Neural crest cell (in vitro differentiated cells): ENCODE measurements at regions not wholly inside any gene's neighbourhood (a gene's known extent, or its start where the extent isn't known, plus 50 kb on each side); places are given as distances from the start of the nearest gene placed in this dataset.

Experiments used
- DNase-seq: peaks from one replicate; pipeline ENCODE4 v3.0.0; 2021; ENCODE audit warnings: low read depth, mixed read lengths, low spot score
- H3K27ac Mint-ChIP-seq: one replicate; pipeline ENCODE4 v1.8.0; 2021; ENCODE audit warnings: mild to moderate bottlenecking, mixed read lengths; ENCODE audit not compliant: unreplicated experiment
- H3K27me3 Mint-ChIP-seq: 2 replicates; pipeline ENCODE4 v1.8.0; 2021; ENCODE audit warnings: low read depth, mild to moderate bottlenecking, mixed read lengths
- H3K36me3 Mint-ChIP-seq: 2 replicates; pipeline ENCODE4 v1.8.0; 2021; ENCODE audit warnings: low read depth, mild to moderate bottlenecking, mixed read lengths
- H3K4me1 Mint-ChIP-seq: 2 replicates; pipeline ENCODE4 v1.8.0; 2021; ENCODE audit warnings: mixed read lengths
- H3K4me3 Mint-ChIP-seq: one replicate; pipeline ENCODE4 v1.8.0; 2021; ENCODE audit warnings: mild to moderate bottlenecking, mixed read lengths
- H3K9me3 Mint-ChIP-seq: 2 replicates; pipeline ENCODE4 v1.8.0; 2021; ENCODE audit warnings: mixed read lengths
- CTCF ChIP-seq: fragments of 200-600 bp; sonication (generic); conservative IDR thresholded peaks from 2 replicates; pipeline ENCODE4 v1.5.0; 2021; ENCODE audit warnings: antibody characterized with exemption, mild to moderate bottlenecking

GRCh38 chr12:28905220-28905955, 243.7 kb upstream of the FAR2 start:
- Mint-ChIP-seq H3K27ac (no peak overlapping the region), H3K4me1 (no peaks in the 10 kb centered on the region), H3K9me3 (peaks cover 13% of the 10 kb centered on the region), H3K27me3 (no peaks in the 10 kb centered on the region), H3K4me3 (no peak overlapping the region), H3K36me3 (peaks cover 8% of the 10 kb centered on the region)
- no peak for DNase-seq
- TF ChIP-seq CTCF: no peak

- Mint-ChIP-seq H3K9me3 (peaks cover 14% of the 10 kb centered on the region), H3K27me3 (no peaks in the 10 kb centered on the region), H3K4me1 (no peaks in the 10 kb centered on the region)
Observed at GRCh38 chr12:28908646-28909045, 240.4 kb upstream of the FAR2 start.

GRCh38 chr12:28909291-28909690, 239.8 kb upstream of the FAR2 start:
- Mint-ChIP-seq H3K36me3 (peaks cover 15% of the 10 kb centered on the region), H3K4me3 (no peak overlapping the region), H3K9me3 (peaks cover 19% of the 10 kb centered on the region), H3K4me1 (no peaks in the 10 kb centered on the region), H3K27ac (no peak overlapping the region), H3K27me3 (no peaks in the 10 kb centered on the region)
- no peak for DNase-seq
- no peak for TF ChIP-seq CTCF

More at GRCh38 chr12:28908646-28909045, 240.4 kb upstream of the FAR2 start:
- DNase-seq: no peak
- H3K36me3 Mint-ChIP-seq: peaks cover 11% of the 10 kb centered on the region
- no peak for TF ChIP-seq CTCF
- H3K4me3 Mint-ChIP-seq: no peak overlapping the region
- H3K27ac Mint-ChIP-seq: no peak overlapping the region

- no peak for DNase-seq
- H3K27me3 Mint-ChIP-seq: no peaks in the 10 kb centered on the region
- H3K9me3 Mint-ChIP-seq: peaks cover 7% of the 10 kb centered on the region
- no peak for TF ChIP-seq CTCF
- no peak overlapping the region for H3K4me3 Mint-ChIP-seq
- H3K36me3 Mint-ChIP-seq: no peaks in the 10 kb centered on the region
- no peaks in the 10 kb centered on the region for H3K4me1 Mint-ChIP-seq
- no peak overlapping the region for H3K27ac Mint-ChIP-seq
Observed at GRCh38 chr12:28925719-28926376, 223.2 kb upstream of the FAR2 start.

- DNase-seq: no peak
- TF ChIP-seq CTCF: no peak
- no peaks in the 10 kb centered on the region for H3K36me3 Mint-ChIP-seq
- H3K9me3 Mint-ChIP-seq: peaks cover 4% of the 10 kb centered on the region
- no peak overlapping the region for H3K4me3 Mint-ChIP-seq
- H3K27me3 Mint-ChIP-seq: no peaks in the 10 kb centered on the region
- H3K4me1 Mint-ChIP-seq: no peaks in the 10 kb centered on the region
- no peak overlapping the region for H3K27ac Mint-ChIP-seq
Observed at GRCh38 chr12:28930704-28931103, 218.4 kb upstream of the FAR2 start.
